Colon (tissue), 2 donors: ENCODE measurements at regions not wholly inside any gene's neighbourhood (a gene's known extent, or its start where the extent isn't known, plus 50 kb on each side); places are given as distances from the start of the nearest gene placed in this dataset.
"Not testable (repeated sequence)": the region's sequence is repeated elsewhere in the genome, so short reads cannot be mapped to it uniquely, and the experiment has no call there.

Experiments used
- FAIRE-seq: peaks from 2 replicates; lab custom pipeline; 2012; peaks lifted over from hg19 to GRCh38; lab: Jason Lieb, UNC
- donor health status: control.
- donor health status: control.

DNA sequence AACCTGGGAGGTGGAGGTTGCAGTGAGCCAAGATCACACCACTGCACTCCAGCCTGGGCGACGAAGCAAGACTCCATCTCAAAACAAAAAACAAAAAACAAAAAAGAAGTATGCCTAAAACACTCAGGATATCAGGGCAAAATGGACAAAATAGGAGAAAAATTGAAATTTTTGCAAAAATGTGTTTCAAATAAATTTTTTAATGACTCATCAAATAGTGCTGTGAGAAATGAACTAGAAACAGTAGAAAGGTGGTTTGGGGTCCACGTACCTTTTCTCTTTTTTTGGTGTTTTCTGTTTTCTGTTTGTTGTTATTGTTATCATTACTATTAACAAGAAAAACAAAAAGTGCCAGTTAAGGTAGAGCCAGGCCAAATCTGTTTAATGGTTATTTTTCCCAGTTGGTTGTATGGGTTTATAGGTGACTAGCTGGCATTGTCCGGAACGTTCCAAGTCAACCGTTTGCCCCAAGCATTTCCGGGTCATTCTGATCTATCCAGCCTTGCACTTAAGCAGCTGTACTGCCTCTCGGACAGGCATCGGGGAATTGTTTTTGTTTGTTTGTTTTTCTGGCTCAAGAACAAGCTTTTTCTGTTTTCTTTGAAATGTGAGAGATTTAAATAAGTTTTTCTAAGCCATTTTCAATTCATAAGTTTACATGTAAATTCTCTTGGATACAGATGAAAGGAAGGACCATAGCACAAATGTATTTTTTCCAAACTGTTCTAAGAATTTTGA, 157.0 kb upstream of the NEBL start:
- no peak for FAIRE-seq

- no peak for FAIRE-seq
Observed at GRCh38 chr10:21052709-21053104, 155.6 kb upstream of the NEBL start.

GRCh38 chr10:21052072-21052708, 155.1 kb upstream of the NEBL start:
- FAIRE-seq = no peak

DNA sequence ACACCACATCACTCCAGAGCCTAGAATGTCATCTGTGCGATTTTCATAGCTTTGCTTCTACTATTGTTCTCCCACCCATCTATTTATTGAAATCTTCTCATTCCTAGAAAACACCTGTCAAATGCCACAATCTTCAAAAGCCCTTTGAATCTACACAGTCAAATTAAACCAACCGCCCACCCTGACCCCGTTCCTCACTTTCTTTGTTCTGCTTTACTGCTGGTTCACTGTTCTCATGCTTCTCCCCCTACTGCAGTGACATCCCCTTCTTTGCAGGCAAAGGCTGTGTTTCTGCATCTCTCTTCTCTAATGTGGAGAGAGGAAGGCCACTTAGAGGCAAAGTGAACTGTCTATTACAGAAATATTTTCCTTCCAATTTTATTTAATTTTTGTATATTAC, 152.4 kb upstream of the NEBL start:
- no peak for FAIRE-seq

DNA sequence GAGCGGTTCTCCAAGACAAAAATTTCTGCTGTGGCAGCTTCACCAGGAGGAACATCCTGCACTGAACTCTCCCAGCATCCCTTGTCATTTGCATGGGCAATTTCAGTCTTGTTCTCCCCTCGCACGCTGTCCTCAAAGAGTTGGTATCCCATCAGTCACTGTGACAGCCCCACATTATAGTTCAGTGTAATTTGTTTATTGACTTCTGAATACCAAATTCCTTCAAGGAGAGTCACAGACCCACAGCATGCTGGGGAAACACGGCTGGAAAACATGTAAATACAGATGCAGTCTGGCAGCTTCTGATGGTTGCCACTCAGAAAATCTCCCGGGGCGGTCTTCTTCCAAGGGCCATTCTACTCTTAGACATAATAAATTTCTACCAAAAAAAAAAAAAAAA, 151.0 kb upstream of the NEBL start:
- FAIRE-seq = no peak

GRCh38 chr10:21047511-21047910, 150.4 kb upstream of the NEBL start:
- FAIRE-seq = no peak

- FAIRE-seq = no peak
Observed at GRCh38 chr10:21047096-21047495, 150.0 kb upstream of the NEBL start.

DNA sequence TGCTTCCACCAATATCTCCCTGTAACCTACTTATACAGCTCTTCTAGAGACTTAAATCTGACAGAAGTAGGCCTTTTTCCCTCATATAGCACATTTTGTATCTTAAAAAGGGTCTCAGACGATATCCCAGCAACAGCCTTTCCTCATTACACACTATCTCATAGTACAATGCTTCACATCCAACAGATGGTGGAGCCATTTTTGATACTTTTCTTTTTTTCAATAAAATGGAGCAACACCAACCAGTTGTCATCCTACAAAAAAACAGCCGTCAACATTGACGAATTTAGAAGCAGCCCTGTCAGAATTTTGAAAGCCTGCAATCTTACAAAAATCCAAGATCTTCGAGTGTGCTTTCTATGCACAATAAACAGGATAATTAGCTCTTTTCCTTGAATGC, 145.9 kb upstream of the NEBL start:
- no peak for FAIRE-seq

DNA sequence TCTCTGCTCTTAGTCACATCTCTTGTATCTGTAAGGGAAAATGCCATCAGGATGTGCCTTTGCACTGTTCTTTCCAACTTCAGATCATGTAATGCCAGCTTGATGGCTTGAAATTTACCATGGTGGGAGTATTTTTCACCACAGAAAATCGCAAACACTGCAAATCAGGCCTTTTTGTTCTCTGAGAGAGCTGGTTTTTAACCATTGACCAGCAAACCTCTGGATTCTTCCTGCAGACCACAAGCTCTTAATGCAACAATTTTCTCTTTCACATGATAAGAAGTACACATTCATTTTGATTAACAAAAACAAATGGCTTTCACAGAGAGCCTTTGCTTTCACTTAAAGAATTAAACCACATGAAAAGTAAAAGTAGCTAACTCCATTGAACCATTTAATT, 145.4 kb upstream of the NEBL start:
- no peak for FAIRE-seq

DNA sequence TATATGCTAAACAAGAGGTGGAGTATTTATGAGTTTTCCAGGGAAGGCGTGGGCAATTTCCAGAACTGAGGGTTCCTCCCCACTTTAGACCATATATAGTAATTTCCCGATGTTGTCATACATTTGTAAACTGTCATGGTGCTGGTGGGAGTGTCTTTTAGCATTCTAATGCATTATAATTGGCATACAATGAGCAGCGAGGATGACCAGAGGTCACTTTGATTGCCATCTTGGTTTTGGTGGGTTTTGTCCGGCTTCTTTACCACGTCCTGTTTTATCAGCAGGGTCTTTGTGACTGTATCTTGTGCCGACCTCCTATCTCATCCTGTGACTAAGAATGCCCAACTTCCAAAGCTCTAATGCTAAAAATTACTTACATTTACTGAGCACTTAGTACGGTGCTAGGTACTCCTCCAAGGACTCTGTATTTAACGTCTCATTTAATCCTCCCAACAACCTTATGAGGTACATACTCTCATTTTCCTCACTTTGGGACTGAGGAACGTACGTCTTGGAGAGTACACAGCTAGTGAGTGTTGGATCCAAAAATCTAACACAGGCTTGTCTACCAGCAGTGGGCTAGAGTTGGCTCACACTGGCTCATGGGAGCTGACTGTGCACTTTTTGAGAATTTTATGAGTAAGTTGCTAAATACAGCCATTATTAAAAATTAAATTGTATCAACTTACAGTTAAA, 144.8 kb upstream of the NEBL start:
- FAIRE-seq = no peak

DNA sequence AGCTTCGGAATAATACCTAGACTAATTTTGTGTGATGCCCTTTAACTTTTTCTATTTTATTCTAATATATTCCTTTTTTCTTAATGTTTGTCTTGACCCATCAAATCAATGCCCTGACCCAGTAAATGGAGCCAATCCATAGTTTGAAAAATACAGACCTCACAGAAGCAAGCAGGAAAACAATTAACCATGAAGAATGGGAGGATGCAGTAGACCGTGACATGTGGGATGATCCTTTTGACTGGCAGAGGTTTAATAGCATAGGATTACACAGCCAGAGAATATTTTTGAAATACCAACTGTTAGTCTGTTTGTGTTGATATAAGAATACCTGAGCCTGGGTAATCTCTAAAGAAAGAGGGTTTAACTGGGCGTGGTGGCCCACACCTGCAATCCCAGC, 142.6 kb upstream of the NEBL start:
- no peak for FAIRE-seq

DNA sequence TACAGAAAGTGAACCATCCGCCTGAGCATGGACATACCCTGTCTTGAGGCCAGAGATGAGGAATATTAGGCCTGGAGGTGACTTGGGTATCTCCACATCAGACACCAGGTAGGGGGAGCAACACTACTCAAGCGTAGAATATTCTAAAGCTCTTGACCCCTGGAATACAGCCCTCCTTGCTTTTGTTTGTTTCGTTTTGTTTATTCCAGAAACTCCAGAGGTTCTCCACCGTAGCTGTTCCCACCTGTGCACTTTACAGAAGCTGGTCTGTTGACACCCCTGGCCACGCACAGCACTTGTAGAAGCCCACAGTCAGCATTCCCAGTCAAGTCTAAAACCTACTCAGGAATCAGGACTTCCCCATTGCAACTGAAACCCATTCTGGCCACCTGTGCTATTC, 139.6 kb upstream of the NEBL start:
- FAIRE-seq = no peak

DNA sequence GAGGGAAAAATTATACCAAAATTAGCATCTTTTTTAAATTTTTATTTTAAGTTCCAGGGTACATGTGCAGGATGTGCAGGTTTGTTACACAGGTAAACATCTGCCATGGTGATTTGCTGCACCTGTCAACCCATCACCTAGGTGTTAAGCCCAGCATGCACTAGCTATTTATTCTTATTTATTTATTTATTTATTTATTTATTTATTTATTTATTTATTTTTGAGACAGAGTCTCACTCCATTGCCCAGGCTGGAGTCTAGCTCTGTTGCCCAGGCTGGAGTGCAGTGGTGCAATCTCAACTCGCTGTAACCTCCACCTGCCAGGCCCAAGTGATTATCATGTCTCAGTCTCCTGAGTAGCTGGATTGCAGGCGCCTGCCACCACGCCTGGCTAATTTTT, 137.7 kb upstream of the NEBL start:
- FAIRE-seq = not testable (repeated sequence)

DNA sequence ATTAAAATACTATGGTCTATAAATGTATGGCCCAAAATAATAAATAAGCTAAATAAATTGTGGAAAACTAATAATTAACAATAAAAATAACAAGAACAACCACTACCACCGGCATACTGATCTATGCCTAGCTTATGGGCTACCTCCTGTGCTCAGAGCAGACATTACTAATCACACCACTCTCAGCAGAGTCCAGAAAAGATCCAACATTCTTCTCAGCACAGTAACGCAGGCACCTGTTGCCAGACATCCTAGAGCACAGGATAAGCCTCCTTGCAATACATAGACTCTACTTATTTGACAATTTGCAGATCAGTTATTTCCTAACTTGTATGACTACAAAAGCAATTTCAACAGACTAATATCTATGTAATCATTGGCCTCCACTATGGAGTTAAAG, 137.1 kb upstream of the NEBL start:
- no peak for FAIRE-seq

DNA sequence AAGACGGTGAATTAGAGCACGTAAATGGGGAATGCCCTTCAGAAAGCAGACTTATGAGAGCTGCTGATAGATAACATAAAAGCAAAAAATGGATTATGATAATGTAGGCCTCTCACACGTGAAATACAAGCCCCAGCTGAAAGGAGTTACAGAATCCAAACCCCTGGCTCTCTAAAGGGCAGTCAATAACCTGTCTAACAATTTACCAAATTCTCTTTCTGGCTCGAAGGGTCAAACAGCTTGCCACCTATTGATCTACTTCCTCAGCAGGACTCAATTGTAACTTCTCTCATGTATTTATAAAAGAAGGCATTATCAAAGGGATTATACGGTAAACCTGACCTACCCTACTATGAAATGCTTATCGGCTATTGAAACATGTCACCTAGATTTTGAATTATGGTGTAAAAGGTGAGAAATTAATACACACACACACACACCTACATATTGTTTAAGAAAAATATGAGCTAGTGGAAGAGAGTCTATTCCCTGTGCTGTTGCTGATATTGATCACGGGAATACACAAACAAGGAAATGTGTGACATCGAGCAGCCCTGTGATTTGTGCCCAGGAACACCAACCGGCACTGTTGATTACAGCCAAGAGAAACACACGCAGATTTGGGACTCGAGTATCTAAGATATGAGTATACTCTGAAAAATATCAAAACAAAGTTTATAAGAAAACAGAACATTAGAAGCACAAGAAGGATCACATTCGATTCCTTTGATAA, 135.6 kb upstream of the NEBL start:
- FAIRE-seq = no peak

- FAIRE-seq = no peak
Observed at GRCh38 chr10:21031232-21031795, 134.2 kb upstream of the NEBL start.

DNA sequence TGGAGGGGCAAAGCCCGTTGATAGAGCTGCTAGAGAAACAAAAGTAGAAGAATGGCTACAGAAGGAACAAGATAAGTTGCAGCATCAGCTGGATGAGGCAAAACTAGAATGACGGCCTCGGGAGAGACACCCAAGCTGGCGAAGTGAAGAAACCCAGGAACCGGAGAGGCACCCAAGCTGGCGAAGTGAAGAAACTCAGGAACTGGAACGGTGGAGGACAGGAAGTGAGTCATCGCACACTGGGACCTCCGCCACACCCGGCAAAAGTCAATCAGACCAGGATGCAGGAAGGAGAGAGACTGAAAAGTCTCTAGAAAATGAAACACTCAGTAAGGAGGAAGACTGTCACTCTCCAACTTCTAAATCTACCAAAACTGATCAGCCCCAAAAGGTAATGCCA, 133.0 kb upstream of the NEBL start:
- no peak for FAIRE-seq

GRCh38 chr10:21022821-21023220, 125.7 kb upstream of the NEBL start:
- FAIRE-seq = no peak

- no peak for FAIRE-seq
Observed at GRCh38 chr10:21021843-21022594, 124.9 kb upstream of the NEBL start.

DNA sequence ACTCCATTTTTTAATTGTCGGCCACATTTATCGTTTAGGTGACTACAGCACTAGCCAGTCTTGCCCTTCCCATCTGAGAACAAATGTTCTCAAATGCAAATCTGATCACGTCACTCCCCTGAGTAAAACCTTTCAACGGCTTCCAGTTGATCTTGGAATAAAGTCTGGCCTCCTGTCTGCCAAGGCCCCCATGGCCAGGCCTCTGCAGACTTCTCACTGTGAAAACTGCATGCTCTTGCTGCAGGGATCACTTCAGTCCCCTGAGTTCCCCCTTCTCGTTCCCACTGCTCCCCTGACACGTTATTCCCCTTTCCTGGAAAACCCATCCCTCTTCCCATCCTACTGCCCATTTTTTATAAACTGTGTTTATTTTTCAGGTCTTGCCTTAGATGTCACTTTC, 124.1 kb upstream of the NEBL start:
- FAIRE-seq = no peak

DNA sequence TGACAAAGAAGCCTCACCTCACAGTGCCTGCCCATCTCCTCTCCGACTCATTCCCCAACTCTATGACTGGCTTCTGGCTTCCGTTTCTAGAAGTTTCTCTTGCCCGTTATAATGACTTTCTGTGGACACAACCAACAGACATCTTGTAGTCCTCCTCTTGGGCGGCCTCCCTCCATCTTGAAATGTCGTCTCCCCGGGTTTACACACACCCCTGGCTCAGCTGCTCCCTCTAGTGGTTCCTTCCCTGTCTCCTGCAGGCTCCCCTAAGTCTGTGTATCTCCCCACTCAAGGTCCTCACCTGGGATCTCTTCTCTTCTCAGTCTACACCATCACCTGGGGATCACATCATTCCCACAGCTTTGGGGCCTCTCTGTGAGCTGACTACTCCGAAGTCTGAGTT, 123.4 kb upstream of the NEBL start:
- FAIRE-seq = no peak

GRCh38 chr10:21019436-21019835, 122.3 kb upstream of the NEBL start:
- FAIRE-seq = no peak
